H1 (cell line): ENCODE measurements at regions not wholly inside any gene's neighbourhood (a gene's known extent, or its start where the extent isn't known, plus 50 kb on each side); places are given as distances from the start of the nearest gene placed in this dataset.

Experiments used
- EZH2 ChIP-seq: fragments of 200-600 bp; sonication (generic); IDR thresholded peaks from 2 replicates; pipeline ENCODE4 v1.7.1; 2012; ENCODE audit warnings: low read depth, mild to moderate bottlenecking, moderate library complexity, low read length, inconsistent platforms; ENCODE audit not compliant: severe bottlenecking
- HDAC2 ChIP-seq, 2 experiments: fragments of 300-600 bp in 1 of 2; sonication (generic) in 1 of 2; IDR thresholded peaks; 2 replicates each; pipeline ENCODE4 v1.6.1; 2011 to 2012; ENCODE audit warnings: low read depth in 2 of 2, low read length in 2 of 2, mild to moderate bottlenecking in 2 of 2, moderate library complexity in 2 of 2, borderline replicate concordance in 1 of 2, inconsistent platforms in 1 of 2
- JUND ChIP-seq: IDR thresholded peaks from 2 replicates; pipeline ENCODE4 v1.6.1; 2011; ENCODE audit warnings: mild to moderate bottlenecking, improper control_type of control experiment, low read length
- POLR2A ChIP-seq, 2 experiments: IDR thresholded peaks; 1 replicate in 1 of 2; 2 replicates in 1 of 2; pipeline ENCODE4 v1.6.1; 2011; ENCODE audit warnings: low read depth in 2 of 2, low read length in 2 of 2, mild to moderate bottlenecking in 2 of 2; ENCODE audit errors: control extremely low read depth in 1 of 2
- RAD21 ChIP-seq, 2 experiments: IDR thresholded peaks in 1 of 2; conservative IDR thresholded peaks in 1 of 2; 2 replicates each; pipeline ENCODE4 v1.6.1; 2011; ENCODE audit warnings: low read depth in 2 of 2, low read length in 2 of 2, improper control_type of control experiment in 1 of 2, inconsistent platforms in 1 of 2, mild to moderate bottlenecking in 1 of 2, moderate library complexity in 1 of 2
- TBP ChIP-seq: IDR thresholded peaks from 2 replicates; pipeline ENCODE4 v1.6.1; 2011; ENCODE audit warnings: low read depth, low read length, improper control_type of control experiment
- TEAD4 ChIP-seq: IDR thresholded peaks from 2 replicates; pipeline ENCODE4 v1.6.1; 2012; ENCODE audit warnings: low read depth, low read length, inconsistent platforms, mixed read lengths
- TF ChIP-seq, protein P1 (sequence below), 3 experiments: IDR thresholded peaks; 1 replicate in 2 of 3; 2 replicates in 1 of 3; pipeline versions ENCODE4 v1.5.1 to v1.6.1; 2011; ENCODE audit warnings: low read length in 3 of 3, mild to moderate bottlenecking in 3 of 3, inconsistent platforms in 2 of 3, low read depth in 1 of 3, moderate library complexity in 1 of 3; ENCODE audit not compliant: insufficient read depth in 1 of 3; ENCODE audit errors: control extremely low read depth in 1 of 3
- TF ChIP-seq, protein P2 (sequence below): IDR thresholded peaks from 2 replicates; pipeline ENCODE4 v1.6.1; 2012; ENCODE audit warnings: inconsistent platforms

DNA sequence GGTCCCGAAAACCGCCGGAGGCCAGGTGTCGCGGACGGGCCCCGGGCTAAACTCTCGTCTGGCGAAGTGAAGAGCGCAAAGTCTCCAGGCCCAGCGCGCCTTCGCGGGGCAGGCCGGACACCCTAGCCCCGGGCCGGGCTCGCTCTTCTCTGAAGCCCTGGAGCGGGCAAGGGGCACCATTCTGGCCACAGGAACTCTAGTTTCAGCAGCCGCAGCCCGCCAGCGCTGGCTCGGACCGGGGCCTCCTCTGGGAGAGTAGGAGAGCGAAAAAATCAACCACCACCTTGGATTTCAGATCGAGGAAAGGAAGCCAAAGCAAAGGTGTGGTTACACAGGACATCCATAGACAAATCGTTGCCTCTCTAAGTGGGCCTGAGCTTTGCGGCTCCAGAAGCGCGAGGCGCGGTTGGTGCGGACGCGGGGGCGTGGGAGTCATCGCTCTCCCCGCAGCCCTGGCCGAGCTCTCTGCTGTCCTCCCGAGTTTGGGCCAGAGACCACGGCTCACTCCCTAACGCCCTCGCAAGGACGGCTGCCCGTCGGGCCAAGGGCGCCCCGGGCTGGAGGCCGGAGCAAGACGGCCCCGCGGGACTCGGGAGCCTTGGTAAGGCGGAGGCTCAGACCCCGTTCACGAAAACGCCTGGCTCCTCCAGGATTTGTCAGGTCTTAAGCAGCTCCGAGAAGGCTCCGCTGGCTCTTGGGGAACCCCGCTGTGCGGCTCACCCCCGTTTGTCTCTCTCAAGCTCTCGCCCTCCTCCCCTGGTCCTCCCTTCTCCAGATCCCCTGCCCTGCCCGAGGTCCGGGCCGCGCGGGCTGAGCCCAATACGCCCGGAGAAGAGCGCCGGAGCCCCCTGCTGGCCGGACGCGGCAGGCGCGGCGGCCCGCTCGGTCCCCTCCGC, 132.9 kb upstream of the DPYD start:
- TF ChIP-seq, protein P1, sequence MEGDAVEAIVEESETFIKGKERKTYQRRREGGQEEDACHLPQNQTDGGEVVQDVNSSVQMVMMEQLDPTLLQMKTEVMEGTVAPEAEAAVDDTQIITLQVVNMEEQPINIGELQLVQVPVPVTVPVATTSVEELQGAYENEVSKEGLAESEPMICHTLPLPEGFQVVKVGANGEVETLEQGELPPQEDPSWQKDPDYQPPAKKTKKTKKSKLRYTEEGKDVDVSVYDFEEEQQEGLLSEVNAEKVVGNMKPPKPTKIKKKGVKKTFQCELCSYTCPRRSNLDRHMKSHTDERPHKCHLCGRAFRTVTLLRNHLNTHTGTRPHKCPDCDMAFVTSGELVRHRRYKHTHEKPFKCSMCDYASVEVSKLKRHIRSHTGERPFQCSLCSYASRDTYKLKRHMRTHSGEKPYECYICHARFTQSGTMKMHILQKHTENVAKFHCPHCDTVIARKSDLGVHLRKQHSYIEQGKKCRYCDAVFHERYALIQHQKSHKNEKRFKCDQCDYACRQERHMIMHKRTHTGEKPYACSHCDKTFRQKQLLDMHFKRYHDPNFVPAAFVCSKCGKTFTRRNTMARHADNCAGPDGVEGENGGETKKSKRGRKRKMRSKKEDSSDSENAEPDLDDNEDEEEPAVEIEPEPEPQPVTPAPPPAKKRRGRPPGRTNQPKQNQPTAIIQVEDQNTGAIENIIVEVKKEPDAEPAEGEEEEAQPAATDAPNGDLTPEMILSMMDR (IDR thresholded peaks at IDR 0.05; ENCODE audit: control extremely low read depth in 1 of 3, insufficient read depth in 1 of 3, low read depth in 1 of 3, low read length in 3 of 3) = peak; percentile 73 to 84 (median 76)
- TF ChIP-seq, protein P2, sequence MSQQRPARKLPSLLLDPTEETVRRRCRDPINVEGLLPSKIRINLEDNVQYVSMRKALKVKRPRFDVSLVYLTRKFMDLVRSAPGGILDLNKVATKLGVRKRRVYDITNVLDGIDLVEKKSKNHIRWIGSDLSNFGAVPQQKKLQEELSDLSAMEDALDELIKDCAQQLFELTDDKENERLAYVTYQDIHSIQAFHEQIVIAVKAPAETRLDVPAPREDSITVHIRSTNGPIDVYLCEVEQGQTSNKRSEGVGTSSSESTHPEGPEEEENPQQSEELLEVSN = no peak
- 0 out of 3 replicates have a peak, but pooled peaks of 1 of the 2 experiments have one; percentile 24 for TF ChIP-seq POLR2A (IDR thresholded peaks at IDR 0.05; ENCODE audit: control extremely low read depth in 1 of 2, low read depth in 2 of 2, low read length in 2 of 2)
- TF ChIP-seq RAD21 (IDR thresholded peaks at IDR 0.05 in 1 of 2, conservative IDR thresholded peaks at IDR 0.05 in 1 of 2; ENCODE audit: low read depth in 2 of 2, low read length in 2 of 2) = peak; percentile 71 to 87
- no peak for TF ChIP-seq TBP
- no peak for TF ChIP-seq HDAC2 (IDR thresholded peaks at IDR 0.05; ENCODE audit: borderline replicate concordance in 1 of 2, low read depth in 2 of 2, low read length in 2 of 2)
- peak; percentile 66 for TF ChIP-seq EZH2
- TF ChIP-seq JUND = no peak
- no peak for TF ChIP-seq TEAD4
